ENCODE measurements at regions not wholly inside any gene's neighbourhood (a gene's known extent, or its start where the extent isn't known, plus 50 kb on each side); places are given as distances from the start of the nearest gene placed in this dataset.

GRCh38 chr6:54440549-54440948, 132.3 kb downstream of the TINAG start:
- no peak for DNase-seq (ENCODE audit: low read depth in 2 of 2)

- DNase-seq (ENCODE audit: low read depth in 2 of 2), result no peak
These were observed 132.8 kb downstream of the TINAG start for GRCh38 chr6:54441020-54441419.

- no peak for DNase-seq (ENCODE audit: low read depth in 2 of 2)
These were observed 133.5 kb downstream of the TINAG start for GRCh38 chr6:54441687-54442248.

DNA sequence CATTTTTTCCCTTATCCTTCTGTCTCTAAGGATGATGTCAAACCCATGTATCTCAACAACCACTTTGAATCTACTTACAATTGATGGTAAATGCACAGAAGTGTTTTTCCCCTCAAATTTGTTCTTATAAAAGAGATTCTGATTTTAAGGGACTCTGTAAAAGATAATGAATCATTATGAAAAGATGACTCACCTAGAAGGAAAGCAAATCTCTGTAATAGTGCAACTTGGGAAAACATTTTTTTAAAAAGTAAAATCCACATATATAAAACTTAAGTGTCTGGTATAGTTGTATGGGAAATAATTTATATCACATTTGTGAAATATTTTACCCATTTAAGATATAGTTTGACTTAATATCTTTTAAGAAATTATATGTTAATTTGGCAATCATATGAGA, 137.0 kb downstream of the TINAG start:
- no peak for DNase-seq (ENCODE audit: low read depth in 2 of 2)

- no peak for DNase-seq (ENCODE audit: low read depth in 2 of 2)
These were observed 140.4 kb downstream of the TINAG start for GRCh38 chr6:54448617-54449016.

- DNase-seq (ENCODE audit: low read depth in 2 of 2), result no peak
These were observed 143.3 kb downstream of the TINAG start for GRCh38 chr6:54451516-54451915.

- DNase-seq (ENCODE audit: low read depth in 2 of 2), result no peak
These were observed 155.2 kb downstream of the TINAG start for GRCh38 chr6:54463354-54464024.

- no peak for DNase-seq (ENCODE audit: low read depth in 2 of 2)
These were observed 157.5 kb downstream of the TINAG start for GRCh38 chr6:54465649-54466300.

DNA sequence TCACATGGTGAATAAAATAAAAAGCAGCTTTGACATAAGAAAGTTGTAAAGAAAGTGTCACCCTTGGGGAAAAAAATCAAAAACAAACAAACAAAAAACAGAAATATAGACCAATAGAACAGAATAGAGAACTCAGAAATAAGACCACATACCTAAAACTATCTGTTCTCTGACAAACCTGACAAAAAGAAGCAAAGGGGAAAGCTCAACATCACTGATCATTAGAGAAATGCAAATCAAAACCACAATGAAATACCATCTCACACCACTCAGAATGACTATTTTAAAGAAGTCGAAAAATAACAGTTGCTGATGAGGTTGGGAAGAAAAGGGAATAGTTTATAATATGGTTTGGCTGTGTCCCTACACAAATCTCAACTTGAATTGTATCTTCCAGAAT, 159.1 kb downstream of the TINAG start:
- DNase-seq (ENCODE audit: low read depth in 2 of 2), result no peak

GRCh38 chr6:54473328-54473727, 165.1 kb downstream of the TINAG start:
- no peak for DNase-seq (ENCODE audit: low read depth in 2 of 2)

DNA sequence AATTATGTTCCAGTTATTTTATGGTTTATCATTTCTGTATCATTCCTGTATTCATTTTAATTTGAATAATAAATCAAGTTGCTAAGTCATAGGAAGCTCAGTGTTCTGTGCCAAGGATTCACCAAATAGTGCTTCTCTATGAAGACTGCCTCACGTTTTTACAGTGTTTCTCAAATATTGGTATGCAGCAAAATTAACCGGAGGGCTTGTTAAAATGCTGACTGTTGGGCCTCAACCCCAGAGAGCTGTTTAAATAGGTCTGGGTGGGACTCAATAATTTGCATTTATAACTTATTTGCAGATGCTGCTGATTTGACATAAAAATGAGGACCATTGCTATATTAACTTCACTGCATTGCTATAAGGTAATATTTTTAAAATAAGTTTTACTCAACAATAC, 166.7 kb downstream of the TINAG start:
- no peak for DNase-seq (ENCODE audit: low read depth in 2 of 2)

GRCh38 chr6:54481091-54481490, 172.8 kb downstream of the TINAG start:
- DNase-seq (ENCODE audit: low read depth in 2 of 2), result peak; percentile 2 to 37

GRCh38 chr6:54491431-54491830, 183.2 kb downstream of the TINAG start:
- no peak for DNase-seq (ENCODE audit: low read depth in 2 of 2)

- DNase-seq (ENCODE audit: low read depth in 2 of 2), result peak in 1 of 2 donors; percentile 51
These were observed 184.9 kb downstream of the TINAG start for GRCh38 chr6:54493138-54493537.

DNA sequence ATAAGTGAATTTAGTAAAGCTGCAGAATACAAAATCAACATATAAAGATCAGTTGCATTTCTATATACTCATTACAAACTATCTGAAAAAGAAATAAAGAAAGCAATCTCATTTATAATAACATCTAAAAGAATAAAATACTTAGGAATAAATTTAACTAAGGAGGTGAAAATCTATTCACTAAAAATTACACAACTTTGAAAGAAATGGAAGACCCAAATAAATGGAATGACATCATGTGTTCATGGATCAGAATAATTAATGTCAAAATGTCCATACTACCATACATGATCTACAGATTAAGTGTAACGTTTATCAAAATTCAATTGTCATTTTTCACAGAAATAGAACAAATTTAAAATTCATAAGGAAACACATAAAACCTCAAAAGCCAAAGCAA, 194.9 kb downstream of the TINAG start:
- DNase-seq (ENCODE audit: low read depth in 2 of 2), result no peak

DNA sequence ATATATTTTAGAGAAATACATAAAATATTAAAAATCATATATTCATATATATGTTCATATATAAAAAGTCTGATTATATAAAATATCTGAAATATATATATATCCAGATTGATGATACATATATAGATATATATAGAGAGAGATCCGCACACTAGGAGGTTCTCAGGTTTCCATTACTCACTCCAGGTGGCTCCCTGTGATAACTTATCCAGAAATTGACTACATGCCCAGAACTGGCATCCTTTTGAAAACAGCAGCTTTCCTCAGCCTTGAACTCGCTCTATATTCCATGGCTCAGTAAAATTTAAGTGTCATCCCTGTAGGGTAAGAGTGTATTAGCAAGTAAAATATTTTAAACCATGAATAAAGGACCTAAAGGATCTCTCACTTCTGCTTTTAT, 206.8 kb downstream of the TINAG start:
- peak in 1 of 2 donors; percentile 22 for DNase-seq (ENCODE audit: low read depth in 2 of 2)

DNA sequence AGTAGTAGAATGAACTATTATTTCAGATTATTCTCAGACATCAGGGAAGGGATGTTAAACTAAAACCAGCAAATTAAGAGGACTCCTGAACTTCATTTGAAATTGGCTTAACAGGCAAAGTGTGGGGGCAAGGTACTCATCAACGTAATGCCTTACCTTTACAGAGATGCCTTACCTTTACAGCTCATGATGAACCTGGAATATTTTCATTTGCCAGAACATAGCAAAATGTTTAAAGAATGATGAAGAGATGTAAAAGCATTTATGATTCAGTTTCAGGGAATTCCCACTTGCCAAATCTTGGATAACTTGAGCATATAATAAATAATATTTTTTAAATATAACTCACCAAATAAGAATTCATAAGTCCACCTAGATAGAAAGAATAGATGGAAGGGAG, 207.5 kb downstream of the TINAG start:
- DNase-seq (ENCODE audit: low read depth in 2 of 2), result no peak

DNA sequence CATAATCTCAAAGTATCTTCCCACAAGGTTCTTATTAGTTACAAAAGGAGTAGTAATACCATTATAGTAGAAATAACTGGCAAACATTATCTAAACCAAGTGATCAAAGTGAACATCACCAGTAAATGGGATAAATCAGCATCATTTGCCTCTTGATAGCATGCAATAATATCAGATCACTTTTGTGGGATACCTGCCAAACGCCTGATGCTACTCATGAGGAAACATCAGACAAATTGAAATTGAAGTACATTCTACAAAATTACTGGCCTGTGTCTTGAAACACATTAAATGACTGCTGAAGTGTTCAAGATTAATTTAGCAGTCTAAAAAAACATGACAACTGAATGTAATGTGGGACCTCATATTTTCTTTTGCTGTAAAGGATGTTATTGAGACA, 208.1 kb downstream of the TINAG start:
- no peak for DNase-seq (ENCODE audit: low read depth in 2 of 2)

GRCh38 chr6:54519161-54519560, 210.9 kb downstream of the TINAG start:
- DNase-seq (ENCODE audit: low read depth in 2 of 2), result no peak

- DNase-seq (ENCODE audit: low read depth in 2 of 2), result no peak
These were observed 217.5 kb downstream of the TINAG start for GRCh38 chr6:54525731-54526130.

DNA sequence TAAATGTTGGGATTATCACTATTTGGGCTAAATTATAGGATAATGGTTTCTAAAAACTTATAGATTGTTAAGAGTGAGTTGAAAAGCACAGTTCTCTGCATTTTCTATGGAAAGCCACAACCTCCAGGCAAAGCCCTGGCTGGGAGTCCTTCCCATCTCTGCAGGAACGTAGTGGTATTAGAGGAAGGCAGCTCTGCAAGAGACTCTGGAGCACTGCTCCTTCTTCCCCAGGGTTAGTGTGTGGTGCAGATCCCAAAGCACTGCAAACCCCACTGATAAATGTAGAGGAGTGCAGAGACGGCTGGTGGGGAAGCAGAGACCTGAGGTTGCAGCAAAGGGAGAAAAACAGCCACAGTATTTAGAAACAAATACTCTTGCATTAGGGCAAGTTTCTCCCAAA, 225.3 kb downstream of the TINAG start:
- DNase-seq (ENCODE audit: low read depth in 2 of 2), result no peak

DNA sequence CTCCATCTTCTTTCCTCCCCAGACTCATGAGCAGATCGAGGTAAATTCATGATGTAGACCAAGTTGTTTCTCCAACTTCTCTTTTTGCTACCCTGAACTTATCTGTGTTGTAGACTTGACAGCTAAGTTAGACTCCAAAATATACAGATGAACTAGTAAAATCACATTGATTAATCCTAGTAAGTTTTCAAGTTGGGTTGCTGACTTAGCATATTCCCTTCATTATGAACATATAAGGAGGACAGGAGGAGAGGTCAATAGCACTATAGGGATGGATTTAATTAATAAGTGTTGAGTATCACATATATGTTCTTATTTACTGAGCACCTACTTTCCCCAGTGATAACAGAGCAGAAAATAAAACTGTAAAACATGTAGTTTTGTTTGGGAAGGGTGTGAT, 227.3 kb downstream of the TINAG start:
- no peak for DNase-seq (ENCODE audit: low read depth in 2 of 2)

GRCh38 chr6:54541541-54541940, 233.3 kb downstream of the TINAG start:
- no peak for DNase-seq (ENCODE audit: low read depth in 2 of 2)
